Peyer's patch (tissue), 4 donors: ENCODE measurements at regions not wholly inside any gene's neighbourhood (a gene's known extent, or its start where the extent isn't known, plus 50 kb on each side); places are given as distances from the start of the nearest gene placed in this dataset.

Source experiments
- POLR2A ChIP-seq, 2 donors: fragments of 450-650 bp; IDR thresholded peaks; one replicate each; pipeline ENCODE4 v1.5.1; 2017; ENCODE audit warnings: antibody characterized with exemption in 2 of 2, mild to moderate bottlenecking in 2 of 2, moderate library complexity in 2 of 2
- TF ChIP-seq, protein P1 (sequence below), 6 experiments: fragments of 450-650 bp in 4 of 6; fragments of 200-600 bp in 2 of 6; sonication (generic) in 1 of 6; IDR thresholded peaks; one replicate each; pipeline ENCODE4 v1.5.1; 2017 to 2019; ENCODE audit warnings: antibody characterized with exemption in 6 of 6, mild to moderate bottlenecking in 3 of 6, moderate library complexity in 1 of 6

DNA sequence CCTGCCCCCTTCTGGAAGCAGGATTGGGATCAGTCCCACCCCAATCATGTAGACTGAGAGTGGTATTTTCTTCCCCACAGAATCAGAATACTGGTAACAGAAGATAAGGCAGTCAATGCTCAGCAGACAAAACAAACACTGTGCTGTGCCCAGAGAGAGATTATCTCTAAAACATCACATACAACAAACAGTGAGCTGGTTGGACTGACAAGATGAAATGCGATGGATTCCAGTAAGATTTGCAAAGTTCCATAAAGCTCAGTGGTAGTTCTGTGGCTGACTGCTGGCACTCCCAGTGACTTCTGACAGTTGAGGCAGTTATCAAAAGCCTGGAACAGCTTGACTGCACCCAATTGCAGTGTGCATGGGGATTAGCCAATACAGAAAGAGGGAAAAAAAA, 311.5 kb upstream of the MGAT5 start:
- TF ChIP-seq, protein P1, sequence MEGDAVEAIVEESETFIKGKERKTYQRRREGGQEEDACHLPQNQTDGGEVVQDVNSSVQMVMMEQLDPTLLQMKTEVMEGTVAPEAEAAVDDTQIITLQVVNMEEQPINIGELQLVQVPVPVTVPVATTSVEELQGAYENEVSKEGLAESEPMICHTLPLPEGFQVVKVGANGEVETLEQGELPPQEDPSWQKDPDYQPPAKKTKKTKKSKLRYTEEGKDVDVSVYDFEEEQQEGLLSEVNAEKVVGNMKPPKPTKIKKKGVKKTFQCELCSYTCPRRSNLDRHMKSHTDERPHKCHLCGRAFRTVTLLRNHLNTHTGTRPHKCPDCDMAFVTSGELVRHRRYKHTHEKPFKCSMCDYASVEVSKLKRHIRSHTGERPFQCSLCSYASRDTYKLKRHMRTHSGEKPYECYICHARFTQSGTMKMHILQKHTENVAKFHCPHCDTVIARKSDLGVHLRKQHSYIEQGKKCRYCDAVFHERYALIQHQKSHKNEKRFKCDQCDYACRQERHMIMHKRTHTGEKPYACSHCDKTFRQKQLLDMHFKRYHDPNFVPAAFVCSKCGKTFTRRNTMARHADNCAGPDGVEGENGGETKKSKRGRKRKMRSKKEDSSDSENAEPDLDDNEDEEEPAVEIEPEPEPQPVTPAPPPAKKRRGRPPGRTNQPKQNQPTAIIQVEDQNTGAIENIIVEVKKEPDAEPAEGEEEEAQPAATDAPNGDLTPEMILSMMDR (IDR thresholded peaks at IDR 0.05): no peak
- no peak for TF ChIP-seq POLR2A (IDR thresholded peaks at IDR 0.05)
